ENCODE measurements at regions not wholly inside any gene's neighbourhood (a gene's known extent, or its start where the extent isn't known, plus 50 kb on each side); places are given as distances from the start of the nearest gene placed in this dataset.
"Not testable (repeated sequence)": the region's sequence is repeated elsewhere in the genome, so short reads cannot be mapped to it uniquely, and the experiment has no call there.

DNA sequence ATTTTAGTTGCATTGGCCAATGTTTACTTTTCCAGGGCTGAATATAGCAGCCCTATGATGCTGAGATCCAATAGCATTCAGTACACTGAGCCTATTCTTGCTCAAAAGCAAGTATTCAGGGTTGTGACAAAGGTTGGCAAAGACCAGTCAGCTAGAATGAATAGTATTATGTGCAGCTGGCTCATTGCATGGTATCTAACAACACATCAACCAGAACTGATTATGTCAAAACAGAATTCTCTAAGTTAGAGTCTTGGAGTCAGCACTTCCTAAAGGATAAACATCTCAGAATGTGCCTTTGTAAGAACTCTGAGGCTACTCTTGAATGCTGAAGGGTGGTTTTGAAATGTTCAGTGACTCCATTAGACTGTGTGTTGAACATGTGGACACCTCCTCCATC lies 774.5 kb upstream of the RGMB start:
- no peak for TF ChIP-seq ZFX (IDR thresholded peaks at IDR 0.05)
- TF ChIP-seq, protein P1, sequence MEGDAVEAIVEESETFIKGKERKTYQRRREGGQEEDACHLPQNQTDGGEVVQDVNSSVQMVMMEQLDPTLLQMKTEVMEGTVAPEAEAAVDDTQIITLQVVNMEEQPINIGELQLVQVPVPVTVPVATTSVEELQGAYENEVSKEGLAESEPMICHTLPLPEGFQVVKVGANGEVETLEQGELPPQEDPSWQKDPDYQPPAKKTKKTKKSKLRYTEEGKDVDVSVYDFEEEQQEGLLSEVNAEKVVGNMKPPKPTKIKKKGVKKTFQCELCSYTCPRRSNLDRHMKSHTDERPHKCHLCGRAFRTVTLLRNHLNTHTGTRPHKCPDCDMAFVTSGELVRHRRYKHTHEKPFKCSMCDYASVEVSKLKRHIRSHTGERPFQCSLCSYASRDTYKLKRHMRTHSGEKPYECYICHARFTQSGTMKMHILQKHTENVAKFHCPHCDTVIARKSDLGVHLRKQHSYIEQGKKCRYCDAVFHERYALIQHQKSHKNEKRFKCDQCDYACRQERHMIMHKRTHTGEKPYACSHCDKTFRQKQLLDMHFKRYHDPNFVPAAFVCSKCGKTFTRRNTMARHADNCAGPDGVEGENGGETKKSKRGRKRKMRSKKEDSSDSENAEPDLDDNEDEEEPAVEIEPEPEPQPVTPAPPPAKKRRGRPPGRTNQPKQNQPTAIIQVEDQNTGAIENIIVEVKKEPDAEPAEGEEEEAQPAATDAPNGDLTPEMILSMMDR (conservative IDR thresholded peaks at IDR 0.05): no peak
- H3K27ac ChIP-seq: no peak overlapping the region

GRCh38 chr5:98004463-98004862 lies 769.0 kb upstream of the RGMB start:
- no peak overlapping the region for H3K27ac ChIP-seq
- TF ChIP-seq, protein P1 (conservative IDR thresholded peaks at IDR 0.05): no peak
- TF ChIP-seq ZFX (IDR thresholded peaks at IDR 0.05): no peak

DNA sequence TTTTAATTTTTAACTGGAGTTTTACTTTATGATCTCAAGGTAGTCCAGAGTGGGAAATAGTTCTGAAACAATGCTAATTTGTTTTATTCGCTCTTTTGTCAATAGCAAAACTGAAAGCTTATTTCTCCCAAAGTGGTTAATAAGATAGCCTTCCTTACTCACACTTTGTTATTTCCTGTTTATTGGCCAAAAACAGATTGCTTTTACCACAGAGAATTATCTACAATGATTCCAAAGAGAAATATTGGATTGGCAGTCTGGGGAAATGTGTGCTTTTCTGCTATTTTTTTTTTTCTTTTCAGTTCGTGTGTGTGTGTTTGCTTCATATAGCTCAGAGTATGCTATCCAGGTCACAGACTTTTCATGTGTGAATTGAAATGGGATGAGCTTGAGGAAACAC lies 756.7 kb upstream of the RGMB start:
- H3K27ac ChIP-seq: no peak overlapping the region

DNA sequence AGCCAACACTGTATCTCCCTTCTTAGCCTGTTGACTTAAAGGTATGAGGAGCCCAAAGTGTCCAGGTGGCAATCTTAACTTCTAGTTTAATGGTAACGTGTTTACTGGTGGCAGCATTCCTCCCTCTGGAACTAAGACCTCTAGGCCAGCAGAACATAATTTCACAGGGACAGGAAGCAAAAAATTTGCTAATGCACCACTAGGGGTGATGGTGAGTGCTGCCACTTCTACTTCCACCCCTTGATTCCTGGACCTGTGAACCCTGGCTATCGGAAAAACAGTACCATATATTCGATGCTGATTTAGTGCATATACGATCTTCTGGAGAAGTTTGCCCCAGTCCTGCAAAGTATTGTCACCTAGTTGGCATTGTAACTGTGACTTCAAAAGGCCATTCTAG lies 743.2 kb upstream of the RGMB start:
- not testable (repeated sequence) for H3K27ac ChIP-seq
- TF ChIP-seq, protein P1 (conservative IDR thresholded peaks at IDR 0.05): peak; percentile 40

More for the DNA sequence above, 756.7 kb upstream of the RGMB start:
- TF ChIP-seq, protein P1 (conservative IDR thresholded peaks at IDR 0.05): no peak
- no peak for TF ChIP-seq ZFX (IDR thresholded peaks at IDR 0.05)

- not testable (repeated sequence) for H3K27ac ChIP-seq
These were observed 742.4 kb upstream of the RGMB start for GRCh38 chr5:98031036-98031435.

- no peak for TF ChIP-seq ZFX (IDR thresholded peaks at IDR 0.05)
- TF ChIP-seq, protein P1 (conservative IDR thresholded peaks at IDR 0.05): no peak
- H3K27ac ChIP-seq: no peak overlapping the region
These were observed 742.0 kb upstream of the RGMB start for GRCh38 chr5:98031496-98031895.

DNA sequence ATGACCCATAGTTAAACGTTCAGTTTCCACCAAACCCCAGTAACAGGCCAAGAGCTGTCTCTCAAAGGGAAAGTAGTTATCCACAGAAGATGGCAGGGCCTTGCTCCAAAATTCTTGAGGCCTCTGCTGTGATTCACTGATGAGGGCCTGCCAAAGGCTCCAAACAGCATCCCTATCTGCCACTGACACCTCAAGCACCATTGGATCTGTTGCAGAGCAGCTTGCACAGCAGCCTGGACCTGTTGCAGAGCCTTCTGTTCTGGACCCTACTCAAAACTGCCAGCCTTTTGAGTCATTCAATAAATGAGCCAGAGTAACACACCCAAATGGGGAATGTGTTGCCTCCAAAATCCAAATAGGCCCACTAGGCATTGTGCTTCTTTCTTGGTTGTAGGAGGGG lies 741.5 kb upstream of the RGMB start:
- no peak for TF ChIP-seq ZFX (IDR thresholded peaks at IDR 0.05)
- TF ChIP-seq, protein P1 (conservative IDR thresholded peaks at IDR 0.05): no peak
- H3K27ac ChIP-seq: no peak overlapping the region

DNA sequence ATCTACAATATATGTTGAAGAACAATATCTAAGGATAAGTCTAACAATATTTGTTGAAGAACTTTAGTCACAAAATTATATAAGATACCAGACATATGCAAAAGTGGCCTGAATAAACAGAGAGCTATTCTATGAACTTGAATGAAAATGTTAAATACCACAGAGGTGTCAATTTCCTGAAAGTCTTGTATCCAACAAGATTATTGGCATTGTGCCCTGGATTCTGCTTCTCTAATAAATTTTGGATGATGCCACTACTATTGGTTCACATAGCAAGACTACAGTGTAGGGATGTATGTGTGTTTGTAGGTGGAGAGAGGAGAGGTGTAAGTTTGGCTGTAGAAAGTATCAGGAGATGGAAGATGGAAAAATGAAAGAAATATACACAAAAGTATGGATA lies 731.8 kb upstream of the RGMB start:
- TF ChIP-seq, protein P1 (conservative IDR thresholded peaks at IDR 0.05): no peak
- TF ChIP-seq ZFX (IDR thresholded peaks at IDR 0.05): no peak
- H3K27ac ChIP-seq: no peak overlapping the region

Measured in C4-2B (cell line).